Stimulated activated CD4-positive, alpha-beta T cell treated with anti-CD3 and anti-CD28 coated beads, Interleukin-1b, Interleukin-23, amount 100 ng/mL, for 4 hours (primary cell): ENCODE measurements at regions not wholly inside any gene's neighbourhood (a gene's known extent, or its start where the extent isn't known, plus 50 kb on each side); places are given as distances from the start of the nearest gene placed in this dataset.
A peak's percentile ranks its signal among the peaks of the same experiment; 100 is the strongest.

ENCODE experiments used
- DNase-seq, 2 donors: peaks; one replicate each; pipeline ENCODE4 v3.0.0-alpha.2; 2020; ENCODE audit warnings: low read depth in 2 of 2

- no peak for DNase-seq
Observed at GRCh38 chr10:21207852-21208646, 310.9 kb upstream of the NEBL start.

- no peak for DNase-seq
Observed at GRCh38 chr10:21205328-21205727, 308.2 kb upstream of the NEBL start.

- no peak for DNase-seq
Observed at GRCh38 chr10:21203473-21204107, 306.5 kb upstream of the NEBL start.

GRCh38 chr10:21202776-21203462 is 305.8 kb upstream of the NEBL start:
- DNase-seq, result no peak

GRCh38 chr10:21199501-21199900 is 302.4 kb upstream of the NEBL start:
- no peak for DNase-seq

GRCh38 chr10:21197838-21198237 is 300.7 kb upstream of the NEBL start:
- no peak for DNase-seq

- DNase-seq, result no peak
Observed at GRCh38 chr10:21196822-21197395, 299.8 kb upstream of the NEBL start.

GRCh38 chr10:21195252-21195651 is 298.1 kb upstream of the NEBL start:
- DNase-seq, result no peak

- no peak for DNase-seq
Observed at GRCh38 chr10:21194510-21194993, 297.4 kb upstream of the NEBL start.

- DNase-seq, result no peak
Observed at GRCh38 chr10:21193196-21193595, 296.1 kb upstream of the NEBL start.

GRCh38 chr10:21191512-21191911 is 294.4 kb upstream of the NEBL start:
- no peak for DNase-seq

GRCh38 chr10:21184984-21185383 is 287.9 kb upstream of the NEBL start:
- no peak for DNase-seq

- DNase-seq, result no peak
Observed at GRCh38 chr10:21184216-21184615, 287.1 kb upstream of the NEBL start.

GRCh38 chr10:21183025-21183424 is 285.9 kb upstream of the NEBL start:
- DNase-seq, result no peak

- DNase-seq, result no peak
Observed at GRCh38 chr10:21181451-21181850, 284.3 kb upstream of the NEBL start.

GRCh38 chr10:21180604-21181003 is 283.5 kb upstream of the NEBL start:
- DNase-seq, result no peak

GRCh38 chr10:21176934-21177480 is 279.9 kb upstream of the NEBL start:
- no peak for DNase-seq

GRCh38 chr10:21175797-21176196 is 278.7 kb upstream of the NEBL start:
- DNase-seq, result no peak

- no peak for DNase-seq
Observed at GRCh38 chr10:21174715-21175495, 277.8 kb upstream of the NEBL start.

GRCh38 chr10:21173802-21174714 is 276.9 kb upstream of the NEBL start:
- DNase-seq, result peak; percentile 4 to 21
